WTC11 (cell line): ENCODE measurements at regions not wholly inside any gene's neighbourhood (a gene's known extent, or its start where the extent isn't known, plus 50 kb on each side); places are given as distances from the start of the nearest gene placed in this dataset.

Experiments
- ATAC-seq: fragments of 200-7000 bp; cut with Tn5 transposase; 2 replicates; pipeline ENCODE4 v1.10.0; 2021; ENCODE audit warnings: mild to moderate bottlenecking, moderate library complexity
- CTCF ChIA-PET: fragments of 300-600 bp; sonication (Branson Sonifier 250); formaldehyde crosslinking; loops from one replicate; lab custom pipeline; 2021; ENCODE audit warnings: antibody characterized with exemption; lab: Charles Lee
- POLR2A ChIA-PET: fragments of 350-600 bp; sonication (Branson Sonifier 250); formaldehyde crosslinking; loops from one replicate; lab custom pipeline; 2021; ENCODE audit warnings: antibody characterized with exemption; lab: Charles Lee
- DNase-seq: peaks from one replicate; pipeline ENCODE4 v3.0.0; 2021; ENCODE audit warnings: low spot score
- H3K27ac Mint-ChIP-seq: 2 replicates; pipeline ENCODE4 v1.8.0; 2021; ENCODE audit warnings: mixed read lengths
- H3K27me3 Mint-ChIP-seq: 2 replicates; pipeline ENCODE4 v1.8.0; 2021; ENCODE audit warnings: low read depth, mild to moderate bottlenecking, moderate library complexity, mixed read lengths
- H3K36me3 Mint-ChIP-seq: 2 replicates; pipeline ENCODE4 v1.8.0; 2021; ENCODE audit warnings: mixed read lengths
- H3K4me1 Mint-ChIP-seq: 2 replicates; pipeline ENCODE4 v1.8.0; 2022; ENCODE audit warnings: mixed read lengths
- H3K4me3 Mint-ChIP-seq: 2 replicates; pipeline ENCODE4 v1.8.0; 2021; ENCODE audit warnings: mild to moderate bottlenecking, moderate library complexity, mixed read lengths
- H3K9me3 Mint-ChIP-seq: 2 replicates; pipeline ENCODE4 v1.8.0; 2021; ENCODE audit warnings: mixed read lengths
- CBFB ChIP-seq: sonication (generic); formaldehyde crosslinking; IDR thresholded peaks from 2 replicates; pipeline ENCODE4 v1.8.1; 2022; ENCODE audit warnings: mild to moderate bottlenecking, low read depth, missing genetic modification reagents
- GABPB1 ChIP-seq: sonication (generic); formaldehyde crosslinking; IDR thresholded peaks from 2 replicates; pipeline ENCODE4 v1.8.1; 2023; ENCODE audit warnings: mild to moderate bottlenecking, missing genetic modification reagents
- GTF2I ChIP-seq: fragments of 250-450 bp; sonication (Bioruptor Pico); conservative IDR thresholded peaks from 2 replicates; pipeline ENCODE4 v1.4.0; 2021; ENCODE audit warnings: mild to moderate bottlenecking
- MXD4 ChIP-seq: fragments of 250-450 bp; sonication (Bioruptor Pico); IDR thresholded peaks from 2 replicates; pipeline ENCODE4 v1.8.0; 2021; ENCODE audit warnings: mild to moderate bottlenecking, moderate library complexity, borderline replicate concordance
- MYBL2 ChIP-seq: sonication (generic); formaldehyde crosslinking; IDR thresholded peaks from 2 replicates; pipeline ENCODE4 v1.8.1; 2023; ENCODE audit warnings: mild to moderate bottlenecking, moderate library complexity, missing genetic modification reagents
- NR1H2 ChIP-seq: sonication (generic); formaldehyde crosslinking; IDR thresholded peaks from 2 replicates; pipeline ENCODE4 v1.9.0; 2021; ENCODE audit warnings: mild to moderate bottlenecking, moderate library complexity, missing genetic modification reagents
- PRRX2 ChIP-seq: fragments of 250-450 bp; sonication (Bioruptor Pico); IDR thresholded peaks from 2 replicates; pipeline ENCODE4 v1.8.0; 2021; ENCODE audit warnings: mild to moderate bottlenecking
- TEAD4 ChIP-seq: sonication (generic); formaldehyde crosslinking; IDR thresholded peaks from 2 replicates; pipeline ENCODE4 v1.8.0; 2022; ENCODE audit warnings: mild to moderate bottlenecking, missing genetic modification reagents
- ZBTB21 ChIP-seq: sonication (generic); formaldehyde crosslinking; IDR thresholded peaks from 2 replicates; pipeline ENCODE4 v1.8.1; 2023; ENCODE audit warnings: mild to moderate bottlenecking, missing genetic modification reagents, borderline replicate concordance
- ZNF263 ChIP-seq: sonication (generic); formaldehyde crosslinking; IDR thresholded peaks from 2 replicates; pipeline ENCODE4 v1.8.1; 2022; ENCODE audit warnings: low read depth, mild to moderate bottlenecking, moderate library complexity, missing genetic modification reagents
- TF ChIP-seq, protein P1 (sequence below): fragments of 250-450 bp; sonication (Bioruptor Pico); IDR thresholded peaks from 2 replicates; pipeline ENCODE4 v2.1.2; 2022; ENCODE audit warnings: mild to moderate bottlenecking, moderate library complexity
- TF ChIP-seq, protein P2 (sequence below): fragments of 250-450 bp; sonication (Bioruptor Pico); IDR thresholded peaks from 2 replicates; pipeline ENCODE4 v1.9.0; 2021; ENCODE audit warnings: mild to moderate bottlenecking
- TF ChIP-seq, protein P3 (sequence below): sonication (generic); formaldehyde crosslinking; IDR thresholded peaks from 2 replicates; pipeline ENCODE4 v1.8.1; 2023; ENCODE audit warnings: mild to moderate bottlenecking, missing genetic modification reagents, moderate library complexity
- TF ChIP-seq, protein P4 (sequence below): fragments of 250-450 bp; sonication (Bioruptor Pico); IDR thresholded peaks from 2 replicates; pipeline ENCODE4 v1.9.0; 2021; ENCODE audit warnings: mild to moderate bottlenecking
- TF ChIP-seq, protein P5 (sequence below): sonication (generic); formaldehyde crosslinking; IDR thresholded peaks from 2 replicates; pipeline ENCODE4 v1.8.1; 2023; ENCODE audit warnings: mild to moderate bottlenecking, moderate library complexity, missing genetic modification reagents
- TF ChIP-seq, protein P6 (sequence below): sonication (generic); formaldehyde crosslinking; IDR thresholded peaks from 2 replicates; pipeline ENCODE4 v1.8.1; 2023; ENCODE audit warnings: mild to moderate bottlenecking, missing genetic modification reagents, moderate library complexity
- TF ChIP-seq, protein P7 (sequence below): sonication (generic); formaldehyde crosslinking; IDR thresholded peaks from 2 replicates; pipeline ENCODE4 v1.8.0; 2022; ENCODE audit warnings: missing genetic modification reagents

DNA sequence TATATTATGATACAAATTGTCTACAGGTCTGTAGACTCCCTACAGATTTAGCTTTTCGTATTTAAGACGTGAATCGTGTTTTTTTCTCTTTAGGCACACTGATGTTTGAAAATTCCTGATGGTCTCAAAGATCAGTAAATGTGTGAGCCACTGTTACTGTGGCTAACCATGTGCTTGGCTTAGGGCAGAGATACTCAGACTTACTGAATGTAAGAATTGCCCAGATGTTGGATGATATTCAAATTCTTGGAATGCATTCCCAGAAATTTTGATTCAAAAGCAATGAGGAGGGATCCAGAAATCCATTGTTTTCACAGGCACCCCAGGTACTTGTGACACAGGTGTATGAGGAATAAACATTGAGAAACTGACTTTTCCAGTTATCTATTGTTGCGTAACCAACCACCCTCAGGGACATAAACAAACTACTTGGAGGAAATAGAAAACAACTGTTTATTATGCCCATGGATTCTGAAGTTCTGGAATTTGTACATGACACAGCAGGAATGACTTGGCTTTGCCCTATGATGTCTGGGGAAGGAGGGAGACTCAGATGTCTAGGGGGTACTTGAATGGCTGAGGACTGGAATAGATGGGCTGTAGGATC lies 339.6 kb upstream of the CITED2 start (continued):
- TF ChIP-seq, protein P1, sequence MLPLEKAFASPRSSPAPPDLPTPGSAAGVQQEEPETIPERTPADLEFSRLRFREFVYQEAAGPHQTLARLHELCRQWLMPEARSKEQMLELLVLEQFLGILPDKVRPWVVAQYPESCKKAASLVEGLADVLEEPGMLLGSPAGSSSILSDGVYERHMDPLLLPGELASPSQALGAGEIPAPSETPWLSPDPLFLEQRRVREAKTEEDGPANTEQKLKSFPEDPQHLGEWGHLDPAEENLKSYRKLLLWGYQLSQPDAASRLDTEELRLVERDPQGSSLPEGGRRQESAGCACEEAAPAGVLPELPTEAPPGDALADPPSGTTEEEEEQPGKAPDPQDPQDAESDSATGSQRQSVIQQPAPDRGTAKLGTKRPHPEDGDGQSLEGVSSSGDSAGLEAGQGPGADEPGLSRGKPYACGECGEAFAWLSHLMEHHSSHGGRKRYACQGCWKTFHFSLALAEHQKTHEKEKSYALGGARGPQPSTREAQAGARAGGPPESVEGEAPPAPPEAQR (CRISPR knock-in tag): no peak
- no peak for TF ChIP-seq MXD4 (CRISPR knock-in tag)
- TF ChIP-seq GTF2I (CRISPR knock-in tag): no peak
- no peak for TF ChIP-seq CBFB (CRISPR knock-in tag)
- TF ChIP-seq, protein P2, sequence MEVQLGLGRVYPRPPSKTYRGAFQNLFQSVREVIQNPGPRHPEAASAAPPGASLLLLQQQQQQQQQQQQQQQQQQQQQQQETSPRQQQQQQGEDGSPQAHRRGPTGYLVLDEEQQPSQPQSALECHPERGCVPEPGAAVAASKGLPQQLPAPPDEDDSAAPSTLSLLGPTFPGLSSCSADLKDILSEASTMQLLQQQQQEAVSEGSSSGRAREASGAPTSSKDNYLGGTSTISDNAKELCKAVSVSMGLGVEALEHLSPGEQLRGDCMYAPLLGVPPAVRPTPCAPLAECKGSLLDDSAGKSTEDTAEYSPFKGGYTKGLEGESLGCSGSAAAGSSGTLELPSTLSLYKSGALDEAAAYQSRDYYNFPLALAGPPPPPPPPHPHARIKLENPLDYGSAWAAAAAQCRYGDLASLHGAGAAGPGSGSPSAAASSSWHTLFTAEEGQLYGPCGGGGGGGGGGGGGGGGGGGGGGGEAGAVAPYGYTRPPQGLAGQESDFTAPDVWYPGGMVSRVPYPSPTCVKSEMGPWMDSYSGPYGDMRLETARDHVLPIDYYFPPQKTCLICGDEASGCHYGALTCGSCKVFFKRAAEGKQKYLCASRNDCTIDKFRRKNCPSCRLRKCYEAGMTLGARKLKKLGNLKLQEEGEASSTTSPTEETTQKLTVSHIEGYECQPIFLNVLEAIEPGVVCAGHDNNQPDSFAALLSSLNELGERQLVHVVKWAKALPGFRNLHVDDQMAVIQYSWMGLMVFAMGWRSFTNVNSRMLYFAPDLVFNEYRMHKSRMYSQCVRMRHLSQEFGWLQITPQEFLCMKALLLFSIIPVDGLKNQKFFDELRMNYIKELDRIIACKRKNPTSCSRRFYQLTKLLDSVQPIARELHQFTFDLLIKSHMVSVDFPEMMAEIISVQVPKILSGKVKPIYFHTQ (CRISPR knock-in tag): no peak

DNA sequence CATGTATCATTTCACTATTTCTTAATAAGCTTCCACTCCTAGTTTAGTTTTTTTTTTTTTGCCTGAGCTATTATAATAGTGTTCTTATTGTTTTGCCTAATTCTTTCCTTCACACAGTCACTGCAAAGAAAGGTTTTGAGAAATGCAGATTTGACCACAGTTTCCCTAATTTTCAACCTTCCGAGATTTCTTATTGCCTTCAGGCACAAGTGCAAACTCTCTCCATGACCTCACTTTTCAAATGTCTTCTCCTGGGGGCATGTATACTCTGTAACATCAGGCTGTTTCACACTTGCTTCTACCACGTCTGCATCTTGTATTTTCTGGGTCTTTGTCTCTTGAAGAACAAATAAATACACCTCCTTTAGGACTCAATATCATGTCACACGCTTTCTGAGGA lies 339.0 kb upstream of the CITED2 start:
- peaks cover 10% of the 10 kb centered on the region for H3K4me1 Mint-ChIP-seq
- ATAC-seq (no peak), DNase-seq (no peak)
- POLR2A ChIA-PET: no interaction called here
- H3K4me3 Mint-ChIP-seq: no peak overlapping the region
- no peaks in the 10 kb centered on the region for H3K36me3 Mint-ChIP-seq
- no peaks in the 10 kb centered on the region for H3K27me3 Mint-ChIP-seq
- H3K9me3 Mint-ChIP-seq: no peaks in the 10 kb centered on the region
- CTCF ChIA-PET: no interaction called here
- TF ChIP-seq NR1H2 (no peak), ZNF263 (CRISPR knock-in tag) (no peak)
- H3K27ac Mint-ChIP-seq: no peak overlapping the region

DNA sequence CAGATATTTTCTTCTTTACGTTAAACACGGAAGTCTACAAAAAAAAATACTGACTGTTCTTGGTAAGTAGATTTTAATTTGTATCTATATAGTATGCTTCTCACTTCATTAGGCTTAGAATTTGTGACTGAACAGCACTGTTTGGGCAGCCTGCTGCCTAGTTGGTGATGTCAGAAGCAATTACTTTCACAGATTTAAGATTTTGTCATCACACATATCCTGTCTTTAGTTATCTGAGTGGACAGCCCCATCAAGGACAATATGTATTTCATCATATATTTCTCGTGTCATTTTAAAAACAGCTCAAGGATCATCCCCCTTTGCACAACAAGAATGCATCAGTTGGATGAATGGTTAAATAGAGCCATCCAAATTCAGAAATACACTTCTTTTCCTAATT lies 338.4 kb upstream of the CITED2 start:
- POLR2A ChIA-PET: interaction anchor here (0.6 kb wide), 1 partner anchor 168 kb away, joined by 3 read pairs; no protein-coding TSS in a partner anchor
- Mint-ChIP-seq H3K27me3 (no peaks in the 10 kb centered on the region), H3K4me3 (no peak overlapping the region), H3K4me1 (peaks cover 10% of the 10 kb centered on the region), H3K36me3 (no peaks in the 10 kb centered on the region), H3K9me3 (no peaks in the 10 kb centered on the region), H3K27ac (no peak overlapping the region)
- no peak for DNase-seq
- CTCF ChIA-PET: no interaction called here
- ATAC-seq: no peak
- TF ChIP-seq, protein P3, sequence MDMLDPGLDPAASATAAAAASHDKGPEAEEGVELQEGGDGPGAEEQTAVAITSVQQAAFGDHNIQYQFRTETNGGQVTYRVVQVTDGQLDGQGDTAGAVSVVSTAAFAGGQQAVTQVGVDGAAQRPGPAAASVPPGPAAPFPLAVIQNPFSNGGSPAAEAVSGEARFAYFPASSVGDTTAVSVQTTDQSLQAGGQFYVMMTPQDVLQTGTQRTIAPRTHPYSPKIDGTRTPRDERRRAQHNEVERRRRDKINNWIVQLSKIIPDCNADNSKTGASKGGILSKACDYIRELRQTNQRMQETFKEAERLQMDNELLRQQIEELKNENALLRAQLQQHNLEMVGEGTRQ: no peak
- TF ChIP-seq, protein P4, sequence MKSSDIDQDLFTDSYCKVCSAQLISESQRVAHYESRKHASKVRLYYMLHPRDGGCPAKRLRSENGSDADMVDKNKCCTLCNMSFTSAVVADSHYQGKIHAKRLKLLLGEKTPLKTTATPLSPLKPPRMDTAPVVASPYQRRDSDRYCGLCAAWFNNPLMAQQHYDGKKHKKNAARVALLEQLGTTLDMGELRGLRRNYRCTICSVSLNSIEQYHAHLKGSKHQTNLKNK (CRISPR knock-in tag): no peak
- TF ChIP-seq, protein P1 (CRISPR knock-in tag): no peak
- TF ChIP-seq ZBTB21 (CRISPR knock-in tag) (no peak), MYBL2 (CRISPR knock-in tag) (no peak), TEAD4 (CRISPR knock-in tag) (no peak), ZNF263 (CRISPR knock-in tag) (no peak), GABPB1 (no peak), PRRX2 (CRISPR knock-in tag) (no peak)
- TF ChIP-seq, protein P5, sequence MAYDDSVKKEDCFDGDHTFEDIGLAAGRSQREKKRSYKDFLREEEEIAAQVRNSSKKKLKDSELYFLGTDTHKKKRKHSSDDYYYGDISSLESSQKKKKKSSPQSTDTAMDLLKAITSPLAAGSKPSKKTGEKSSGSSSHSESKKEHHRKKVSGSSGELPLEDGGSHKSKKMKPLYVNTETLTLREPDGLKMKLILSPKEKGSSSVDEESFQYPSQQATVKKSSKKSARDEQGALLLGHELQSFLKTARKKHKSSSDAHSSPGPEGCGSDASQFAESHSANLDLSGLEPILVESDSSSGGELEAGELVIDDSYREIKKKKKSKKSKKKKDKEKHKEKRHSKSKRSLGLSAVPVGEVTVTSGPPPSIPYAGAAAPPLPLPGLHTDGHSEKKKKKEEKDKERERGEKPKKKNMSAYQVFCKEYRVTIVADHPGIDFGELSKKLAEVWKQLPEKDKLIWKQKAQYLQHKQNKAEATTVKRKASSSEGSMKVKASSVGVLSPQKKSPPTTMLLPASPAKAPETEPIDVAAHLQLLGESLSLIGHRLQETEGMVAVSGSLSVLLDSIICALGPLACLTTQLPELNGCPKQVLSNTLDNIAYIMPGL (CRISPR knock-in tag): no peak
- TF ChIP-seq, protein P6, sequence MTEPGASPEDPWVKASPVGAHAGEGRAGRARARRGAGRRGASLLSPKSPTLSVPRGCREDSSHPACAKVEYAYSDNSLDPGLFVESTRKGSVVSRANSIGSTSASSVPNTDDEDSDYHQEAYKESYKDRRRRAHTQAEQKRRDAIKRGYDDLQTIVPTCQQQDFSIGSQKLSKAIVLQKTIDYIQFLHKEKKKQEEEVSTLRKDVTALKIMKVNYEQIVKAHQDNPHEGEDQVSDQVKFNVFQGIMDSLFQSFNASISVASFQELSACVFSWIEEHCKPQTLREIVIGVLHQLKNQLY: no peak
- TF ChIP-seq, protein P7, sequence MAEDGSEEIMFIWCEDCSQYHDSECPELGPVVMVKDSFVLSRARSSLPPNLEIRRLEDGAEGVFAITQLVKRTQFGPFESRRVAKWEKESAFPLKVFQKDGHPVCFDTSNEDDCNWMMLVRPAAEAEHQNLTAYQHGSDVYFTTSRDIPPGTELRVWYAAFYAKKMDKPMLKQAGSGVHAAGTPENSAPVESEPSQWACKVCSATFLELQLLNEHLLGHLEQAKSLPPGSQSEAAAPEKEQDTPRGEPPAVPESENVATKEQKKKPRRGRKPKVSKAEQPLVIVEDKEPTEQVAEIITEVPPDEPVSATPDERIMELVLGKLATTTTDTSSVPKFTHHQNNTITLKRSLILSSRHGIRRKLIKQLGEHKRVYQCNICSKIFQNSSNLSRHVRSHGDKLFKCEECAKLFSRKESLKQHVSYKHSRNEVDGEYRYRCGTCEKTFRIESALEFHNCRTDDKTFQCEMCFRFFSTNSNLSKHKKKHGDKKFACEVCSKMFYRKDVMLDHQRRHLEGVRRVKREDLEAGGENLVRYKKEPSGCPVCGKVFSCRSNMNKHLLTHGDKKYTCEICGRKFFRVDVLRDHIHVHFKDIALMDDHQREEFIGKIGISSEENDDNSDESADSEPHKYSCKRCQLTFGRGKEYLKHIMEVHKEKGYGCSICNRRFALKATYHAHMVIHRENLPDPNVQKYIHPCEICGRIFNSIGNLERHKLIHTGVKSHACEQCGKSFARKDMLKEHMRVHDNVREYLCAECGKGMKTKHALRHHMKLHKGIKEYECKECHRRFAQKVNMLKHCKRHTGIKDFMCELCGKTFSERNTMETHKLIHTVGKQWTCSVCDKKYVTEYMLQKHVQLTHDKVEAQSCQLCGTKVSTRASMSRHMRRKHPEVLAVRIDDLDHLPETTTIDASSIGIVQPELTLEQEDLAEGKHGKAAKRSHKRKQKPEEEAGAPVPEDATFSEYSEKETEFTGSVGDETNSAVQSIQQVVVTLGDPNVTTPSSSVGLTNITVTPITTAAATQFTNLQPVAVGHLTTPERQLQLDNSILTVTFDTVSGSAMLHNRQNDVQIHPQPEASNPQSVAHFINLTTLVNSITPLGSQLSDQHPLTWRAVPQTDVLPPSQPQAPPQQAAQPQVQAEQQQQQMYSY: no peak
